GM23338 (cell line): ENCODE measurements at regions not wholly inside any gene's neighbourhood (a gene's known extent, or its start where the extent isn't known, plus 50 kb on each side); places are given as distances from the start of the nearest gene placed in this dataset.

Source experiments
- ATAC-seq: fragments of 200-7000 bp; cut with Tn5 transposase; 3 replicates; pipeline ENCODE4 v1.9.1; 2020
- DNase-seq: peaks from one replicate; pipeline ENCODE4 v3.0.0-alpha.2; 2015; ENCODE audit warnings: low spot score
- H2AFZ ChIP-seq: fragments of 200-600 bp; sonication (generic); 2 replicates; pipeline ENCODE4 v1.8.0; 2016; ENCODE audit warnings: antibody characterized with exemption, mild to moderate bottlenecking, moderate library complexity
- H3F3A ChIP-seq: fragments of 200-600 bp; sonication (generic); replicated peaks from 2 replicates; pipeline ENCODE4 v1.8.0; 2017; ENCODE audit warnings: antibody characterized with exemption, mixed run types, low read depth
- H3K27ac ChIP-seq: fragments of 200-600 bp; sonication (generic); 2 replicates; pipeline ENCODE4 v1.6.1; 2016; ENCODE audit warnings: low read depth
- H3K27me3 ChIP-seq: fragments of 200-600 bp; sonication (generic); 2 replicates; pipeline ENCODE4 v1.8.0; 2016; ENCODE audit warnings: mild to moderate bottlenecking, mixed run types, moderate library complexity; ENCODE audit not compliant: insufficient read depth
- H3K36me3 ChIP-seq: fragments of 200-600 bp; sonication (generic); 2 replicates; pipeline ENCODE4 v1.8.0; 2016; ENCODE audit warnings: mild to moderate bottlenecking; ENCODE audit not compliant: insufficient read depth
- H3K4me1 ChIP-seq: fragments of 200-600 bp; sonication (generic); 2 replicates; pipeline ENCODE4 v1.8.0; 2016; ENCODE audit warnings: mild to moderate bottlenecking, moderate library complexity; ENCODE audit not compliant: insufficient read depth
- H3K4me2 ChIP-seq: fragments of 200-600 bp; sonication (generic); 2 replicates; pipeline ENCODE4 v1.7.1; 2017; ENCODE audit warnings: mixed run types
- H3K4me3 ChIP-seq: fragments of 200-600 bp; sonication (generic); 2 replicates; pipeline ENCODE4 v1.6.1; 2016; ENCODE audit warnings: mixed run types
- H3K79me2 ChIP-seq: fragments of 200-600 bp; sonication (generic); replicated peaks from 2 replicates; pipeline ENCODE4 v1.8.0; 2017; ENCODE audit warnings: mild to moderate bottlenecking; ENCODE audit not compliant: insufficient read depth
- H3K9me2 ChIP-seq: fragments of 200-600 bp; sonication (generic); 2 replicates; pipeline ENCODE4 v1.8.0; 2017; ENCODE audit not compliant: insufficient read depth
- H4K20me1 ChIP-seq: fragments of 200-600 bp; sonication (generic); replicated peaks from 2 replicates; pipeline ENCODE4 v1.8.0; 2017; ENCODE audit warnings: mild to moderate bottlenecking; ENCODE audit not compliant: insufficient read depth
- H3K27ac Mint-ChIP-seq: 2 replicates; pipeline ENCODE4 v1.8.0; 2020; ENCODE audit warnings: inconsistent platforms, mild to moderate bottlenecking, moderate library complexity, mixed read lengths
- H3K27me3 Mint-ChIP-seq: 3 replicates; pipeline ENCODE4 v1.8.0; 2022; ENCODE audit warnings: low read depth, mild to moderate bottlenecking, moderate library complexity, mixed read lengths, inconsistent platforms; ENCODE audit not compliant: insufficient read depth, poor library complexity
- H3K36me3 Mint-ChIP-seq: 3 replicates; pipeline ENCODE4 v1.8.0; 2021; ENCODE audit warnings: low read depth, mild to moderate bottlenecking, inconsistent platforms, moderate library complexity, mixed read lengths
- H3K4me1 Mint-ChIP-seq: 3 replicates; pipeline ENCODE4 v1.8.0; 2020; ENCODE audit warnings: mild to moderate bottlenecking, inconsistent platforms, mixed read lengths
- H3K4me3 Mint-ChIP-seq: 3 replicates; pipeline ENCODE4 v1.8.0; 2021; ENCODE audit warnings: moderate library complexity, mild to moderate bottlenecking, inconsistent platforms, mixed read lengths
- H3K9me3 Mint-ChIP-seq: 3 replicates; pipeline ENCODE4 v1.8.0; 2020; ENCODE audit warnings: moderate library complexity, mild to moderate bottlenecking, inconsistent platforms, mixed read lengths
- CREB1 ChIP-seq: fragments of 250-450 bp; sonication (Bioruptor Pico); IDR thresholded peaks from 2 replicates; pipeline ENCODE4 v1.5.0; 2020; ENCODE audit warnings: low read depth, mild to moderate bottlenecking, moderate library complexity
- ETS1 ChIP-seq: IDR thresholded peaks from 2 replicates; pipeline ENCODE4 v1.6.1; 2016; ENCODE audit warnings: antibody characterized with exemption
- EZH2 ChIP-seq: fragments of 200-600 bp; sonication (generic); IDR thresholded peaks from one replicate; pipeline ENCODE4 v1.8.0; 2017; ENCODE audit warnings: antibody characterized with exemption, mild to moderate bottlenecking, low read depth; ENCODE audit not compliant: unreplicated experiment
- EZH2phosphoT487 ChIP-seq: fragments of 200-600 bp; sonication (generic); IDR thresholded peaks from one replicate; pipeline ENCODE4 v1.8.1; 2018; ENCODE audit warnings: antibody characterized with exemption; ENCODE audit not compliant: unreplicated experiment
- JUNB ChIP-seq: IDR thresholded peaks from one replicate; pipeline ENCODE4 v1.6.1; 2016; ENCODE audit warnings: antibody characterized with exemption; ENCODE audit not compliant: unreplicated experiment
- POLR2AphosphoS5 ChIP-seq: IDR thresholded peaks from 2 replicates; pipeline ENCODE4 v1.6.1; 2016; ENCODE audit warnings: antibody characterized with exemption, low read depth
- REST ChIP-seq: IDR thresholded peaks from one replicate; pipeline ENCODE4 v1.6.1; 2018; ENCODE audit warnings: antibody characterized with exemption; ENCODE audit not compliant: unreplicated experiment
- STAT1 ChIP-seq: IDR thresholded peaks from one replicate; pipeline ENCODE4 v1.6.1; 2016; ENCODE audit warnings: antibody characterized with exemption; ENCODE audit not compliant: unreplicated experiment
- ZNF114 ChIP-seq: fragments of 250-450 bp; sonication (Bioruptor Pico); IDR thresholded peaks from 2 replicates; pipeline ENCODE4 v1.5.0; 2020; ENCODE audit warnings: mild to moderate bottlenecking, moderate library complexity
- ZNF331 ChIP-seq: fragments of 250-450 bp; sonication (Bioruptor Pico); IDR thresholded peaks from 2 replicates; pipeline ENCODE4 v1.5.0; 2020; ENCODE audit warnings: low read depth, mild to moderate bottlenecking, moderate library complexity
- ZNF462 ChIP-seq: fragments of 250-450 bp; sonication (Bioruptor Pico); IDR thresholded peaks from 2 replicates; pipeline ENCODE4 v1.5.0; 2020; ENCODE audit warnings: mild to moderate bottlenecking, moderate library complexity

- no peak for ATAC-seq
- Mint-ChIP-seq H3K4me3 (no peak overlapping the region), H3K9me3 (no peaks in the 10 kb centered on the region), H3K27ac (no peak overlapping the region), H3K36me3 (no peaks in the 10 kb centered on the region), H3K27me3 (peaks cover 2% of the 10 kb centered on the region), H3K4me1 (peaks cover 23% of the 10 kb centered on the region)
- Histone ChIP-seq H3K9me2 (0 out of 2 replicates have a peak, but pooled peaks cover 3% of the 10 kb centered on the region), H3K36me3 (no peaks in the 10 kb centered on the region), H3K27ac (no peak overlapping the region), H3K4me3 (no peak overlapping the region), H3K27me3 (no peaks in the 10 kb centered on the region), H3F3A (no peaks in the 10 kb centered on the region), H3K79me2 (no peaks in the 10 kb centered on the region), H4K20me1 (no peaks in the 10 kb centered on the region), H3K4me1 (peaks cover 9% of the 10 kb centered on the region), H2AFZ (peak overlapping the region; percentile 63; the same call in 1 of the 2 replicates), H3K4me2 (no peak overlapping the region)
- DNase-seq, result no peak
- TF ChIP-seq EZH2phosphoT487, result no peak
- TF ChIP-seq ZNF331 (CRISPR knock-in tag), result no peak
- no peak for TF ChIP-seq ZNF114 (CRISPR knock-in tag)
- TF ChIP-seq POLR2AphosphoS5, result no peak
Measured at GRCh38 chr1:8135250-8135649, 109.1 kb upstream of the ERRFI1 start.

- no peaks in the 10 kb centered on the region for H3F3A ChIP-seq
- DNase-seq, result no peak
- Mint-ChIP-seq H3K4me1 (peaks cover 23% of the 10 kb centered on the region), H3K36me3 (no peaks in the 10 kb centered on the region), H3K4me3 (no peak overlapping the region), H3K27ac (no peak overlapping the region), H3K9me3 (no peaks in the 10 kb centered on the region), H3K27me3 (peaks cover 2% of the 10 kb centered on the region)
- no peak overlapping the region for H3K27ac ChIP-seq
- H2AFZ ChIP-seq, result peak overlapping the region; percentile 63; the same call in 1 of the 2 replicates
- ATAC-seq, result no peak
- no peaks in the 10 kb centered on the region for H4K20me1 ChIP-seq
- H3K9me2 ChIP-seq, result 0 out of 2 replicates have a peak, but pooled peaks cover 3% of the 10 kb centered on the region
- peaks cover 6% of the 10 kb centered on the region for H3K4me1 ChIP-seq
- H3K27me3 ChIP-seq, result no peaks in the 10 kb centered on the region
- no peak overlapping the region for H3K4me2 ChIP-seq
- no peaks in the 10 kb centered on the region for H3K36me3 ChIP-seq
- H3K79me2 ChIP-seq, result no peaks in the 10 kb centered on the region
- H3K4me3 ChIP-seq, result no peak overlapping the region
- TF ChIP-seq STAT1, result no peak
- TF ChIP-seq ETS1, result no peak
- no peak for TF ChIP-seq POLR2AphosphoS5
- no peak for TF ChIP-seq EZH2
- no peak for TF ChIP-seq REST
- TF ChIP-seq ZNF114 (CRISPR knock-in tag), result no peak
- TF ChIP-seq ZNF462 (CRISPR knock-in tag), result no peak
- no peak for TF ChIP-seq JUNB
- TF ChIP-seq ZNF331 (CRISPR knock-in tag), result no peak
- TF ChIP-seq CREB1 (CRISPR knock-in tag), result no peak
Measured at GRCh38 chr1:8134546-8135235, 108.6 kb upstream of the ERRFI1 start.
